IMR-90 (cell line): ENCODE measurements at regions not wholly inside any gene's neighbourhood (a gene's known extent, or its start where the extent isn't known, plus 50 kb on each side); places are given as distances from the start of the nearest gene placed in this dataset.

ENCODE experiments used
- ATAC-seq: fragments of 200-7000 bp; cut with Tn5 transposase; 2 replicates; pipeline ENCODE4 v1.9.1; 2020; ENCODE audit warnings: low read depth, mild to moderate bottlenecking, moderate library complexity
- BruUV-seq: library from RNA; stranded (reverse); fragments of 400-500 nt; replicated peaks from 2 replicates; lab custom pipeline; 2021; lab: Mats Ljungman, UMichigan
- CTCF ChIA-PET: fragments of 300-600 bp; formaldehyde crosslinking; extraction: SDS; loops from one replicate; lab custom pipeline; 2021; ENCODE audit warnings: antibody characterized with exemption; lab: Yijun Ruan, JAX
- POLR2A ChIA-PET: fragments of 300-600 bp; sonication (Branson Sonifier 250); formaldehyde crosslinking; loops from one replicate; lab custom pipeline; 2022; ENCODE audit warnings: antibody characterized with exemption; ENCODE audit not compliant: unreplicated experiment; lab: Charles Lee
- DNase-seq: peaks from one replicate; pipeline ENCODE4 v3.0.0; 2013
- H2AFZ ChIP-seq: replicated peaks from 2 replicates; pipeline ENCODE3; 2013; ENCODE audit warnings: low read length, mild to moderate bottlenecking; ENCODE audit not compliant: poor library complexity
- H2AK5ac ChIP-seq: 2 replicates; pipeline ENCODE4 v1.6.1; 2013; ENCODE audit warnings: low read depth, low read length, inconsistent platforms
- H2AK9ac ChIP-seq: replicated peaks from 2 replicates; pipeline ENCODE3; 2013; ENCODE audit warnings: mild to moderate bottlenecking, low read depth, low read length, moderate library complexity; ENCODE audit not compliant: poor library complexity
- H2BK120ac ChIP-seq: 2 replicates; pipeline ENCODE4 v1.6.1; 2013; ENCODE audit warnings: low read depth, low read length, inconsistent platforms
- H2BK15ac ChIP-seq: 3 replicates; pipeline ENCODE4 v1.6.1; 2013; ENCODE audit warnings: low read depth, low read length, inconsistent platforms
- H2BK20ac ChIP-seq: 2 replicates; pipeline ENCODE4 v1.6.1; 2013; ENCODE audit warnings: low read depth, mild to moderate bottlenecking, inconsistent platforms, low read length, moderate library complexity
- H2BK5ac ChIP-seq: 2 replicates; pipeline ENCODE4 v1.6.1; 2013; ENCODE audit warnings: mild to moderate bottlenecking, low read depth, low read length, inconsistent platforms; ENCODE audit not compliant: poor library complexity, severe bottlenecking
- H3K14ac ChIP-seq: replicated peaks from 2 replicates; pipeline ENCODE4 v1.6.1; 2013; ENCODE audit warnings: low read depth, low read length, inconsistent platforms
- H3K18ac ChIP-seq: 2 replicates; pipeline ENCODE4 v1.6.1; 2013; ENCODE audit warnings: low read depth, low read length, control low read depth
- H3K23ac ChIP-seq: 2 replicates; pipeline ENCODE4 v1.6.1; 2013; ENCODE audit warnings: low read depth, low read length, inconsistent platforms
- H3K27ac ChIP-seq: 2 replicates; pipeline ENCODE4 v1.5.1; 2013; ENCODE audit warnings: mild to moderate bottlenecking, control low read depth, low read length; ENCODE audit not compliant: insufficient read depth
- H3K27me3 ChIP-seq: 2 replicates; pipeline ENCODE4 v1.6.1; 2013; ENCODE audit warnings: low read length; ENCODE audit not compliant: control insufficient read depth, insufficient read depth
- H3K36me3 ChIP-seq: 2 replicates; pipeline ENCODE4 v1.6.1; 2013; ENCODE audit warnings: low read length, mixed read lengths; ENCODE audit not compliant: control insufficient read depth, insufficient read depth
- H3K4ac ChIP-seq: 2 replicates; pipeline ENCODE4 v1.6.1; 2013; ENCODE audit warnings: low read depth, low read length, inconsistent platforms
- H3K4me1 ChIP-seq: 2 replicates; pipeline ENCODE4 v1.6.1; 2013; ENCODE audit warnings: low read length, mixed read lengths; ENCODE audit not compliant: control insufficient read depth, insufficient read depth
- H3K4me2 ChIP-seq: 2 replicates; pipeline ENCODE4 v1.6.1; 2013; ENCODE audit warnings: low read depth, mild to moderate bottlenecking, control low read depth, low read length, moderate library complexity
- H3K4me3 ChIP-seq: 2 replicates; pipeline ENCODE4 v1.5.1; 2013; ENCODE audit warnings: low read depth, mild to moderate bottlenecking, control low read depth, low read length, moderate library complexity; ENCODE audit not compliant: insufficient read depth
- H3K56ac ChIP-seq: 2 replicates; pipeline ENCODE4 v1.6.1; 2013; ENCODE audit warnings: low read length, inconsistent platforms; ENCODE audit not compliant: insufficient read depth; ENCODE audit errors: extremely low read depth
- H3K79me1 ChIP-seq, 2 experiments: 2 replicates each; pipeline ENCODE4 v1.6.1; 2013; ENCODE audit warnings: low read length in 2 of 2, inconsistent platforms in 1 of 2, low read depth in 1 of 2
- H3K9ac ChIP-seq: 2 replicates; pipeline ENCODE4 v1.6.1; 2013; ENCODE audit warnings: low read depth, low read length, control low read depth
- H3K9me1 ChIP-seq: 2 replicates; pipeline ENCODE4 v1.6.1; 2013; ENCODE audit warnings: low read length, inconsistent platforms; ENCODE audit not compliant: insufficient read depth
- H3K9me3 ChIP-seq: 2 replicates; pipeline ENCODE4 v1.6.1; 2013; ENCODE audit warnings: low read length; ENCODE audit not compliant: control insufficient read depth, insufficient read depth
- H4K20me1 ChIP-seq: 2 replicates; pipeline ENCODE4 v1.6.1; 2013; ENCODE audit warnings: low read length, inconsistent platforms; ENCODE audit not compliant: insufficient read depth
- H4K5ac ChIP-seq: 2 replicates; pipeline ENCODE4 v1.6.1; 2013; ENCODE audit warnings: mild to moderate bottlenecking, low read depth, low read length, control low read depth
- H4K8ac ChIP-seq, 2 experiments: 2 replicates each; pipeline ENCODE4 v1.6.1; 2013; ENCODE audit warnings: low read depth in 2 of 2, low read length in 2 of 2, control low read depth in 1 of 2, inconsistent platforms in 1 of 2
- H4K91ac ChIP-seq: 2 replicates; pipeline ENCODE4 v1.6.1; 2013; ENCODE audit warnings: low read depth, low read length, inconsistent platforms; ENCODE audit not compliant: insufficient read depth
- BHLHE40 ChIP-seq: fragments of 150-350 bp; IDR thresholded peaks from 2 replicates; pipeline ENCODE4 v1.6.1; 2016; ENCODE audit warnings: mild to moderate bottlenecking, low read depth, low read length
- MAZ ChIP-seq: IDR thresholded peaks from 2 replicates; pipeline ENCODE4 v1.6.1; 2012; ENCODE audit warnings: low read depth, mild to moderate bottlenecking, low read length, improper control_type of control experiment, moderate library complexity, borderline replicate concordance
- POLR2A ChIP-seq: IDR thresholded peaks from 2 replicates; pipeline ENCODE4 v1.6.1; 2012; ENCODE audit warnings: mild to moderate bottlenecking, low read depth, low read length
- RFX5 ChIP-seq: IDR thresholded peaks from 2 replicates; pipeline ENCODE4 v1.8.0; 2012; ENCODE audit warnings: low read depth, mild to moderate bottlenecking, low read length, moderate library complexity
- SMC3 ChIP-seq: fragments of 150-350 bp; IDR thresholded peaks from 2 replicates; pipeline ENCODE4 v1.6.1; 2016; ENCODE audit warnings: low read depth, mild to moderate bottlenecking, antibody characterized with exemption, low read length, moderate library complexity
- WGBS, 2 experiments: methylation state at CpG; one replicate each; pipeline versions ENCODE4 v1.1.5 to v1.1.7; 2013; ENCODE audit warnings: missing lambda C conversion rate in 2 of 2; ENCODE audit not compliant: insufficient read length in 1 of 2; ENCODE audit errors: extremely low coverage in 2 of 2; 5-methylcytosine and 5-hydroxymethylcytosine counted together
- dilution Hi-C: fragments of 300-500 bp; cut with HindIII; formaldehyde crosslinking; loops from one replicate; pipeline ENCODE4 v1.14.3; 2018; ENCODE audit warnings: low sequenced_read_pairs; ENCODE audit not compliant: unreplicated experiment
- in situ Hi-C: fragments of 300-500 bp; cut with MboI; formaldehyde crosslinking; loops from 3 replicates; pipeline ENCODE4 v1.14.3; 2019; ENCODE audit warnings: low sequenced_read_pairs, inconsistent platforms, mixed read lengths
- intact Hi-C: fragments of 100-400 bp; cut with micrococcal nuclease; formaldehyde crosslinking; loops from 2 replicates; pipeline ENCODE4 v1.10.0; 2022
- TF ChIP-seq, protein P1 (sequence below): conservative IDR thresholded peaks from 2 replicates; pipeline ENCODE4 v1.5.1; 2012; ENCODE audit warnings: mild to moderate bottlenecking, low read depth, low read length, improper control_type of control experiment

DNA sequence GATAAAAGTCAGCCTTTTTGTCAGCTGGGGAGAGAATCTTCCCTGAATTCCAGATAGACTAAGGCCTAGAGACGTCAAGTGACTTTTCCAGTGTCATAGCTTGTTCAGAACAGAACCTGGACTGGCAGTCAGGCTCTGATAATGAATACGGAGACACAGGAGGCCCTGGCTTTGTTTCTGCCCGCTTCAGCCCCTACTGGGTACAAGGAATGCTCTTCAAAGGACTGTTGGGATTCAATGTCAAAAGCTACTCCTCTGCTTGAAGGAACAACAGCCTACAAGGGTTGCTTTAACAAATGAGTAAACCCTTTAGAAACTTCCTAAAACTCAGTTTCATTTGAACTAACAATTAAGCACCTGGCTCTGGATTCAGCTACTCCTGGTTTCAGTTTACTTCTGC lies 412.3 kb downstream of the OXSM start:
- Histone ChIP-seq H4K91ac (no peak overlapping the region), H4K20me1 (no peaks in the 10 kb centered on the region), H3K4me3 (no peak overlapping the region), H3K79me1 (no peaks in the 10 kb centered on the region), H3K36me3 (no peaks in the 10 kb centered on the region), H3K23ac (no peak overlapping the region), H3K4ac (no peak overlapping the region), H3K14ac (no peak overlapping the region), H2AK5ac (no peak overlapping the region), H3K4me2 (no peak overlapping the region), H3K18ac (no peak overlapping the region), H3K9me3 (peaks cover 4% of the 10 kb centered on the region; the same call in 1 of the 2 replicates), H3K27me3 (no peaks in the 10 kb centered on the region), H3K27ac (no peak overlapping the region), H2BK120ac (no peak overlapping the region), H2AFZ (no peak overlapping the region), H4K5ac (no peak overlapping the region), H4K8ac (no peak overlapping the region), H2BK20ac (no peak overlapping the region), H3K4me1 (no peaks in the 10 kb centered on the region), H3K56ac (no peak overlapping the region), H2AK9ac (no peak overlapping the region), H2BK15ac (no peak overlapping the region), H3K9ac (no peak overlapping the region), H3K9me1 (no peaks in the 10 kb centered on the region), H2BK5ac (no peak overlapping the region)
- CTCF ChIA-PET = no interaction called here
- DNase-seq = no peak
- in situ Hi-C loops = no loop called here
- intact Hi-C loops = no loop called here
- dilution Hi-C loops = no loop called here
- POLR2A ChIA-PET = no interaction called here
- no peak for ATAC-seq
- TF ChIP-seq MAZ = no peak
- no peak for TF ChIP-seq SMC3
- no peak for TF ChIP-seq RFX5
- no peak for TF ChIP-seq POLR2A
- no peak for TF ChIP-seq BHLHE40
- TF ChIP-seq, protein P1, sequence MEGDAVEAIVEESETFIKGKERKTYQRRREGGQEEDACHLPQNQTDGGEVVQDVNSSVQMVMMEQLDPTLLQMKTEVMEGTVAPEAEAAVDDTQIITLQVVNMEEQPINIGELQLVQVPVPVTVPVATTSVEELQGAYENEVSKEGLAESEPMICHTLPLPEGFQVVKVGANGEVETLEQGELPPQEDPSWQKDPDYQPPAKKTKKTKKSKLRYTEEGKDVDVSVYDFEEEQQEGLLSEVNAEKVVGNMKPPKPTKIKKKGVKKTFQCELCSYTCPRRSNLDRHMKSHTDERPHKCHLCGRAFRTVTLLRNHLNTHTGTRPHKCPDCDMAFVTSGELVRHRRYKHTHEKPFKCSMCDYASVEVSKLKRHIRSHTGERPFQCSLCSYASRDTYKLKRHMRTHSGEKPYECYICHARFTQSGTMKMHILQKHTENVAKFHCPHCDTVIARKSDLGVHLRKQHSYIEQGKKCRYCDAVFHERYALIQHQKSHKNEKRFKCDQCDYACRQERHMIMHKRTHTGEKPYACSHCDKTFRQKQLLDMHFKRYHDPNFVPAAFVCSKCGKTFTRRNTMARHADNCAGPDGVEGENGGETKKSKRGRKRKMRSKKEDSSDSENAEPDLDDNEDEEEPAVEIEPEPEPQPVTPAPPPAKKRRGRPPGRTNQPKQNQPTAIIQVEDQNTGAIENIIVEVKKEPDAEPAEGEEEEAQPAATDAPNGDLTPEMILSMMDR = no peak
- no CpG with 5 or more reads among the region's 3 CpGs for WGBS, 2 experiments
- no TSS peak for BruUV-seq
